GM18870 (cell line): ENCODE measurements at regions not wholly inside any gene's neighbourhood (a gene's known extent, or its start where the extent isn't known, plus 50 kb on each side); places are given as distances from the start of the nearest gene placed in this dataset.

ENCODE experiments used
- ATAC-seq: cut with Tn5 transposase; IDR thresholded peaks from one replicate; pipeline ENCODE4 v1.9.1; 2021; ENCODE audit warnings: moderate library complexity; ENCODE audit not compliant: unreplicated experiment

DNA sequence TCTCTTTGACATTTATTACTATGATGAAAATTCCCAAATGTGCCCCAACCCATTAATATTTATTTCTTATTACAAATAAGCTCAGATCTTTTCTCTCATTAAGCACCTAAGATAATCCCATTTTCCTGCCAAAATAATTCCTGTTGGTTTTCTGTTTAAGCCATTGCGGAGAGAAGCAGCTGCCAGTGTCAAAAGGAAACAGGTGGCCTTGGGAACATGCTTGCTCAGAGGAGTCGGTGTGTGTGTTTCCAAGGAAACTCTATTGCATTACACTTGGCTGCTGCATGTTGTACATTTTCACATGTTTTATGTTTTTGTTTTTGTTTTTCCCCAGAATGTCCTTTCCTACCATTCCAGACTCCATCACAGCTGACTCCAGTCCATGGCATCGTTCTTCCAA lies 56.4 kb downstream of the CD24 start:
- ATAC-seq: no peak

DNA sequence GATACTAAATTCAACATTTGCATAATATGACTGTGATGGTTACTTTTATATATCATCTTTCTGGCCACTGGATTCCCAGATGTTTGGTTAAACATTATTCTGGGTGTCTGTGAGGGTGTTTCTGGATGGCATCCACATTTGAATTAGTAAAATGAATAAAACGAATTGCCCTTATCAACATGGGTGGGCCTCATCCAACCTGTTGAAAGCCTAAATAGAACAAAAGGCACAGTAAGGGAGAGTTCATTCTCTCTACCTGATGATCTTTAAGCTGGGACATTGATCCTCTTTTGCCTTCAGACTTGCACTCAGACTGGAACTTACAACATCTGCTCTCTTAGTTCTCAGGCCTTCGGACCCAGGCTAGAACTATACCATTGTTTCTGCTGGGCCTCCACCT lies 57.6 kb downstream of the CD24 start:
- ATAC-seq: no peak

DNA sequence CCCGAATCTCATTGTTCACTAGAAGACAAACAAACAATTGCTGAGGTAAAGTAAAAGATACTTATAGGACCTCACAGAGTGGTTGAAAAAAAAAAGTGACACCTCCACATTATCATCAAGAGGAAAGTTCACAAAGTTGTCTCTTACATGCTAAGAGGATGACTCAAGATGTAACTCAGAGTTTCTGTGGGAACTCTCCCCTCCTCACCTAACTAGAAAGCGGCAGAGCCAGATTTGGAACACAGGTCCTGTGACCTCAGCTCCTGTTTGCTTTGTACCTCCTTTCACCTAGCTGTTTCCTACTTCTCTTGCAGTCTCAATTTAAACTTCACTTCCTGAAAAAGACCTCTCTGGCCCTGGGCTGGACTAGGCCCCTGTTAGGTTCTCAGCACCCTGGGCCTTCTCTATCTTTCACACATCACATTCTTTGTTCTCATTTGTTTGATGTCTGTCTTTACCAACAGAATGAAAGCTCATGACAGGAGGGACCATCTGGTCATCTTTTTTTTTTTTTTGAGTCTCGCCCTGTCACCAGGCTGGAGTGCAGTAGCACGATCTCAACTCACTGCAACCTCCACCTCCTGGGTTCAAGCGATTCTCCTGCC lies 60.8 kb downstream of the CD24 start:
- peak; percentile 68 for ATAC-seq

DNA sequence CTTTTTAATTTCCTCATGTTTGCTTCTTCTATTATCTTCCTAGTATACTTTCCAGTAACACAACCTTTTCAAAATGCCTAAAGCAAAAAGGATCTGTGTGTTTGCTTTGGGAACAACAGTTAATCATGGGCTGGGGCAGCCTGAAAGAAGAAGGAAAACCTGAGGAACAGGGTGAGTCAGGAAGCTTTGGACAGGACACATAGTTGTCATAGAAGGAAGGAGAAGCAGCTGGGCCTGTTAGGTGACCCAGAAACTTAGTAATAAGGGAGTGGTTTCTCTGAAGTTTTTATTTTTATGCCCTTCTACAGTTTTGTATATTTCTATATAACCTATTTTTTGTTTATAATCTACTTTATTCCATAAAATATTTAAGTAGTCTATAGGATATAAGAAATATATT lies 61.4 kb downstream of the CD24 start:
- ATAC-seq: no peak

DNA sequence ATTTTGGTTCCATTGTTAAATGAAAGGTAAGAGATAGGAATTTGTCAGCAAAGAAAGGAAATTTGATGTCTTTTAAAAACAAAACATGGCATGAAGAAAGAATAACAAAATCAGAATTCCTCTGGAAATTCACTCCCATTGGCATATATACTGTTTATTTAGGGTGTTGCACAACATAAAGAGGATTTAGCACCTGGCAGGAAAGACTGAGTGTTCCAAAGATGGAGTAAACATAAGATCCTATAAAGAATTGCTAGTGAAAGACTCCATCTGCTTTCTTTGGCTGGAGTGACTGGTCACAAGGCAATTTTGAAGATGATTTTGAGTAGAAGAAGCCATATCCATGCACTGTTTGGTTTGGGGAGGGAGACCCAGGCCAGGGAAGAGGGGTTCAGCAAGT lies 62.4 kb downstream of the CD24 start:
- ATAC-seq: no peak

DNA sequence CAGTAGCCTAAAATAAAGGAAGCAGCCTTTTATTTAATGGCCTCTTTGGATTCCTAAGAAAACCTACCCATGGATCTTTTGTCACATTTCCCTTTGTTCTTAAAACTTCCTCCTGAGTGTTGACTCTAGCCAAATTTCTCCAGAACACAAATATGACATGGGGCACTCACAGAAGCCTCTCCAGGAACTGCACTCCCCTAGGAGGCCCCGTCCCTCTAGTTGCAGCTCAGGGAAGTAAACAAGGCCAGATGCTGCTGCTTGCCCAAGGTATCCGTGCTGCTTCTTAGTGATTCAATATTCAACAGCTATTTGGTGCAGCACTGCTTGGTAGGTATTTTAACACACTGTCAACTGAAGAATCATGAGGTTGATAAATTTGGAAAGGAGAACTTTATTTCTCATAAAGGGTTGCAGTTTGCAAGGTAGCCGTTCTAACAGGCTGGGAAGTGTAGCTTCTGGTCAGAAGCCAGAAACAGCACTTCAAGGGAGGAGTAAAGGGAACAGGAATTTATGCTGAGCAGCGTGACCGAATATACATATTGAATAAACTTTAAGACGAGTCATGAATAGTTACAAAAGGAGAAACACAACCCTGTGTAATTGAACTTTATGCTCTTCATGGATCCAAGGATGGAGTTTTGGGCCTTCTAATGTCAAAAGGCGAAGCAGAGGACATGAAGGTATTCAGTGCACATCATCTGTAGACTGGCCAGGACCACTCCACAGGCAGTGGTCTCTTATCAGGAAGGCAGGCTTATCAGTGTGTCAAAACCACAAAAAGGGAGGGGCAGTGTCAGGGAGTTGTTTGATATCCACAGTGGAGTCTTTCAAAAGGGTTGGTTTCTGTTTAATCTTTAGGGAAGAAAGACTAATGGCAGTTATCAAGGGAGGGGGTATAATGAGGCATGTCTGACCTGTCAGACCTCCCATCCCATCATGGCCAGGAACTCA lies 63.3 kb downstream of the CD24 start:
- ATAC-seq: no peak

DNA sequence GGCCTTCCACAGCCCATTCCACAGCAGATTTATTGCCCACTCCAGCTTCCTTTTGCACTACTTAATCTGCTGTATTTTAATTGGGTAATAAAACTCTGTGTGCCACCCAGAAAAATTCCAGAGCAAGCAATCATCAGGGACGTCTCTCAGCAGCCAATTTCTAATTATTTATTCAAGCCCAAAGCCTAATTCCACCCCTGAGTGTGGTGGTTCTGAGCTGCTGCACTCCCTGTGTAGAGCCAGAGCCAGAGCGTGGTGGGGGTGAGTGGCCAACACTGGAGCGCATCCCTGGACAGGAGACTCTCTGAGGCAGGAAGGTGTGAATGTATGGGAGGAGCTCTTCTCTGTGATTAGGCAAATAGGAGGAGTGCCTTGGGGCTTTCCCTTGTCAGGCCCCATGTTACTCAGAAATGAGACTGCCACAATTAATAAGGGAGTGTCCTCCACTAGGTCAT lies 66.1 kb downstream of the CD24 start:
- no peak for ATAC-seq

DNA sequence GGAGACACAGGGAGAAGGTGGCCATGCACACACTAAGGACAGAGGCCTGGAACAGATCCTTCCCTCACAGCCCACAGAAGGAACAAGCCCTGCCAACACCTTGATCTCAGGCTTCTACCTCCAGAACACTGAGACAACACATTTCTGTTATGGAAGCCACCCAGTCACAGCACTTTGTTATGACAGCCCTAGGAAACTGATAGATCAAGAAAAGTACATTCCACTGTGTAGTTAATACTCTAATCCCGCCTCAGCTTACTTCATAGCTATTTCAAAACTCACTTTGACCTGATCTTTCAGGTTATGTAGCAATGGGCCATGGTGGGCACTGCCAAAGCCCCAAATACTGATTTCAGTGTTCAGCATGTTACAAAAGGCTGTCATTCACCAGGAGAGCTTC lies 66.8 kb downstream of the CD24 start:
- ATAC-seq: no peak

DNA sequence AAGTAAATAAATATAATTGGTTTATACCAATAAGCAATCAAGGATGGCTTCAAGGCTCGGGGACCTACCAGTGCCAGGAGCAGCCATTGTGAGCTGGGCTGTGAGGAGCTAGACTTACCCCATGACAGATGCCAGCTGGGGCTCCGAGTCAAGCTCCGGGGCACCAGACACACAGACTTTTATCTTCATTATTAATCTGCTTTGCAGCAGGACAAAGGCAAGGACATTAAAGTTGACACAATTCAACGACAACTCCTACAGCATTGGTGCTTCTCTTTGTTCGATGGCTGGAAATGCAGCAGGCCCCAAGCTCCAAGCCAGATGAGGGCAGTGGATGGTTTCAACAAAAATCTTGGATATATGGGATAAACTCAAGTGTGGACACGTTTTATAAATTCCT lies 68.3 kb downstream of the CD24 start:
- no peak for ATAC-seq

DNA sequence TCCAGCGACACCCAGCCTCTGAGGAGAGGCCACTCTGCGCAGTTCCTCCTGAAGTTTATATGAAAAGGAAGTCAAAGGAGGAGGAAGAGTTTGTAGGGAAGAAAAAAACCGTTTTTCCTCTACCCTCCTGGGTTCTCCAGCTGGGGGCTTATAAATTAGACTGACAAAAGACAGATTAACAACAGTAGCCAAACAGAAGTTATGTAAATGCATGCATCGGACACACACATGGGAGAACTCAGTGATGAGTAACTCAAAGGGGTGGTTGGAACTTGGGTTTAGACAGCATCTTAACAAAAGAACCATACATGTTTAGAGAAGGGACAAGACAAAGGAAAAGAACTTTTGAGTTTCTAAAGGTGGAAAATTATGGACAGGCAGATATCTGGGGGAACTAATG lies 71.2 kb downstream of the CD24 start:
- ATAC-seq: no peak

DNA sequence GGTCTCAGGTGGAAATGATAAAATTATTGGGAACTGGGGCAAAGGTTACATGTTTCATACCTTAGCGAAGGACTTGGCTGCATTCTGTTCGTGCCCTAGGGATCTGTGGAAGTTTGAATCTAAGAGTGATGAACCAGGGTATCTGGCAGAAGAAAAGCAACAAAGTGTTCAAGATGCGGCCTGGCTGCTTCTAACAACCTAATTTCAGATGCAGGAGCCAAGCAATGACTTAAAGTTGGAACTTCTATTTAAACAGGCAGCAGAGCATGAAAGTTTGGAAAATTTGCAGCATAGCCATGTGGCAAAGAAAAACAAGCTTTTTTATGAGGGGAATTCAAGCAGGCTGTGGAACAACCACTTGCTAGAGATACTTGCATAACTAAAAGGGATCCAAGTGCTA lies 73.5 kb downstream of the CD24 start:
- ATAC-seq: no peak

DNA sequence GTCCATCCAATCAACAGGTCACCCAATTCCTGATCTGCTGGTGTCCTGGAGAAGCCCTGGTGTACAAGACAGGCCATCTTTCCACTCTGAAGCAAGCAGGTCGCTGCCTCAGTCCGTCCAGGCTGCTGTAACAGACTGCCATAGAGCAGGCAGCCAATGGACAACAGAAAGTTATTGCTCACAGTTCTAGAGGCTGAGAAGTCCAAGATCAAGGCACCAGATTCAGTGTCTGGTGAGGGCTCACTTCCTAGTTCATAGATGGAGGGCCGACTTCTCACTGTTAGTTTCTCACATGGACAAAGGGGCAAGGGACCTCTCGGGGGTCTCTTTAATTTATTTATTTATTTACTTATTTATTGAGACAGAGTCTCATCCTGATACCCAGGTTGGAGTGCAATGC lies 74.8 kb downstream of the CD24 start:
- no peak for ATAC-seq

DNA sequence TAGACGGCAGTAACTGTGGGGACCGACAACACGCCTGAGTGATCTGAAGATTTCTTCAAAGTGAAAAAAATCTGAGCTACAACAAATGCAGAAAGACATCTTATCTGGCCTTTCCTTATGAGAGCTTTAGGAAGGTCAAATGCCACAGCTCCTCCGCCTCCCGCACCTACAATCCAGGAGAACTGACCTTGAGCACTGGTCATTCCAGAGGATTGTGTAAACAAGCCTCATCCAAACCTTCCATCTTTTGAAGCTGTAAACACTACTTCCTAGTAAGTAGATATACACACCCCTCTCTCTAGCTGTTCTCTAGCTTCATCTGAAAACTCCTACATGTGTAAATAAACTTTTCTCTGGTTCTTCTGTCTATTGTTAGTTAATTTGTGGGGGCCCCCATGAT lies 76.9 kb downstream of the CD24 start:
- ATAC-seq: no peak

DNA sequence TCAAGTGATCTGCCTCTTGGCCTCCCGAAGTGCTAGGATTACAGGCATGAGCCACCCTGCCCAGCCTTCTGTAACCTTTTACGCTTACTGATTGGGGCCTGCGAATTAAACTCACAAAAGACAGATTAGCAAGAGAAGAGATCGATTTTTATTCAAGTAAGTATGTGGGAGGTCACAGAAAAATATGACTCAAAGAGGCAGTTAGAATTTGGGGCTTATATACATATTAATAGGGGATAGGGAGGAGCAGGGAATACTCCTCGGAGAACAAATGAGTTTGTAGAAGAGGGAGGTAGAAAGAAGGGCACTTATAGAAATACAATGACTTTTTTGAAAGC lies 78.9 kb downstream of the CD24 start:
- no peak for ATAC-seq

DNA sequence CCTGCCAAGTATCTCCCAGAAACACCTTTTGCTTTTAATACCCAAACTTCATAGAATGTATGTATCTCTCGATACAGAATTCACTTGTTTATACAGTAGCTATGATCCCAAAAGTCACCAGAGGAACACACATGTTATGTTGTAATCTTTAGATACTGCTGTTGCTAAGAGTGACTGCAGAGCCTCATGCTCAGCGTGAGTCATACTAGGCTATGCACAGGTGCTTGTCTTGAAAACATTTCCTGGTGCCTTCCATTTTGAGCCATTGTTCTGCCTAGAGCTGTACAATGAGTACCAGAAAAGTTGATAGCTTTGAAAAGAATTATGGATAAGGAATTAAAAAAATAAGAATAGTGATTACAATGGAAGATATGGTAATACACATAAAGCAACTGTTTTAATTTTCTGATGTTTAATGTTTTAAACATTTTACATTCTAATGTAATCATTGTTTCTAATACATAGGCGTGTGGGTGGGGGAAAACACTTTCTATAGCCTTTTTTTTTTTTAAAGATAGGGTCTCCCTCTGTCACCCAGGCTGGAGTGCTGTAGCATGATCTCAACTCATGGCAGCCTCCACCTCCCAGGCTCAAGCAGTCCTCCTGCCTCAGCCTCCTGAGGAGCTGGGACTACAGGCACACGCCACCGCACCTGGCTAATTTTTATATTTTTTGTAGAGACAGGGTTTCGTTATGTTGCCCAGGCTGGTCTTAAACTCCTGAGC lies 79.4 kb downstream of the CD24 start:
- ATAC-seq: no peak

DNA sequence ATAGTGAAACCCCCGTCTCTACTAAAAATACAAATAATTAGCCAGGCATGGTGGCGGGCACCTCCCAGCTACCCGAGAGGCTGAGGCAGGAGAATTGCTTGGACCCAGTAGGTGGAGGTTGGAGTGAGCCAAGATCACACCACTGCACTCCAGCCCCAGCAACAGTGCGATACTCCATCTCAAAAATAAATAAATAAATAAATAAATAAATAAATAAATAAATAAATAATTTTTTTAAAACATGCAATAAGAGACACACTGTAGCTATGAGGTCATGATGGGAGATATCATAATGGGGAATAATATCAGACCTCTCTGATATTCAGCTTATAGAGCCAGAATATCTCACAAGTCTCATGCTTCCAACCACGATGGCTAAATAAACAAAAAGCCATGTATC lies 82.3 kb downstream of the CD24 start:
- no peak for ATAC-seq

DNA sequence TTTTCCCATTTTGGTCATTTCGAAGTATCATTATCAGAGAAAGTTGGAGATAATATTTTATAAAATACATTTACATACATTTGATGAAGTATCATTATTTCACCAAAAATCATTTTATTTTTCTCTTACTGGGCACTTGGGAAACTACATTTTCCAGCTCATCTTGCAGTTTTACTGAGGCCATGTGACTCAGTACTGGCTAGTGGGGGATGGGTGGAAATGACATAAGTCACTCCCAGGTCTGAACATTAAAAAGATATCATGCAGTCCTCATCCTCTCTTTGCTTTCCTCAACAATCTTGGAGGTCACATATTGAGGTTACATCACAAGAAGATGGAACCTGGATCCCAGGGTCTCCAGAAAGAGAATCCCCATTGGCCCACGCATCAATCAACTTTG lies 84.1 kb downstream of the CD24 start:
- ATAC-seq: no peak

DNA sequence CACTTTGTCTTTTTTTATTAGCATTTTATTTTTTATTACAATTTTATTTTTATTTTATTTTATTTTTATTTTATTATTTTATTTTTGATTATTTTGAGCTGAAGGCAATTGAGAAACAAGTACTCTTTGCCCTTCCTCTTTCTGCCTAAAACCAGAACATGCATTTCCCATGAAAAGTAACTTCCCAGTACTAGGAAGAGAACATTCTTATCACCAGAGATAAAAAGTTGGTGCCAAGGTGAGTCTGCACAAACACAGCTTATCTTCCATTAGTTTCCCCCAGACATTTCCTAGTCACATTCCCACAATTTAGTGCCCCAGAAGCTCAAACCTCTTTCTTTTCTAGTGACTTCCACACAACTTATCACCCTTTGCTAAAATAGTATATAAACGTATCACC lies 84.8 kb downstream of the CD24 start:
- no peak for ATAC-seq

DNA sequence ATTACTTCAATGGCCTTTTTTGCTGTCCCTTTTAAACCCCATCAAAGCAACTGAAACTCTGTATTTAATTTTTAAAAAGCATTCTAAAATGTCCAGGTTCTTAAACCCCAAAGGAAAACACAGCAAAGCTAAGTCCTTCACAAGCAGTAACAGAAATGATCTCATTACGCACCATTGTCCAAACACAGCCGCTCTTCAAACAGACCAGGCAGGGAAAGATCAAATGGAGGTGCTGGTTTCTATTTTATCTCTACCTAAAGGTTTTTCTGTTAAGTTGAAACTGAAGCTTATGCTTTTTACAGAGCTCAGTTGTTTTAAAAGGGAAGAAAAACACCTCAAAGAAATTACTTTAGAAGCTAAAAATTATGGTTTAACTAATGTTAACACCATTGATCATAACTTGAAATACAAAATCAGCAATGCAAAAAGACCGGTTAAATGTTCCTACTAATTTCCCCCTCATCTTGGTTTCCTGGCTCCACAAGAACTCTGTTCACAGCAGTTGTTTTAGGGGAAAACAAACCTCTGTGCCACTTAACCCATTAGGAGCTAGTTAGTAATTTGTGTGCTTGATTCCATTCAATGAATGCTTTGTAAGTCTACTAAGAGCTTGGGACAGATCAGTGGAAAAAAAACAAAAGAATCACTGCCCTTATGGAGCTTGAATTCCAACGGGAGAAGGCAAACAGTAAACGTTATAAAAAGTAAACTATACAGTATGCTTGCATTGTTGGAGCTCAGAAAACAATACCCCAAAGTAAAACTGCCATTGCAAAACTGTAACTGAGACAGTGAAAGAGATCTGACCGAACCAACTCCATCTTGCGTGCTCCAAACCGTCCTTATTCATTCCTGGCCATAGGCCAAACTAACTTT lies 87.4 kb downstream of the CD24 start:
- ATAC-seq: no peak

DNA sequence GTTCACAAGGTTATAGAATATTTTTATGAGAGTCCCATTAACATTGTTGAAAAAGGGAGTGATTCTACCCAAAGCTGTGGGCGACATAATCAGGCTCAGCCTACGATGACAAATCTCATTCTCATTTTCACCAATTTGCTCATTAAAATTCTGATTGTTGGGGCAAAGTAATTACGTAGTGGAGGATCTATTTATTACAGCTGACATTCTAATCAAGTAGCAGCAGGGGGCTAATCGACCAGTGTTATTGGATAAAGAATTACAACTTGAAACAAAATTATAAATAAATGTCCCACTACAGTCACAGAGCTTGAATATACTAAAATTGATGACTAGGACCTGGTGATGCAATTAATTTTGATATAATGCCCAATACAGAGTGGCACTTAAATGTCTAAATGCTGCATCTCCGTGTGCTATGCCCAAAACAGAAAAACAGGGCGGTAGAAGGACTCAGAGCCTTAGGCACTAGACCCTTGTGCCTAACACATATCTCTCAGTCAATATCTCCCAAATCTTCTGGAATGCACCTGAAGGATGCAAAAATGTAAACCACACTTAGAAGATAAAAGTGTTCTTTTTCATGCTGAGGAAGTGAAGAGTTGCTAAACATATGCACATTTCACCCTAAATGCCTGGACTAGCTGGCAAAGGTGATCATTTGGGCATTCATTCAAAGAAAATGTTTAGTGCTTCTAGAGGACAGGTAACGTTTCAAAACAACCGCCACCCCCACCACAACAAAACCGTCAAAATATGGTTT lies 88.3 kb downstream of the CD24 start:
- ATAC-seq: no peak
